WI38 (cell line): ENCODE measurements at regions not wholly inside any gene's neighbourhood (a gene's known extent, or its start where the extent isn't known, plus 50 kb on each side); places are given as distances from the start of the nearest gene placed in this dataset.

ENCODE experiments used
- H3K4me3 ChIP-seq: 2 replicates; pipeline ENCODE4 v1.5.1; 2011; ENCODE audit warnings: low read depth, mild to moderate bottlenecking, control low read depth, low read length
- CTCF ChIP-seq: IDR thresholded peaks from 2 replicates; pipeline ENCODE4 v1.5.1; 2012; ENCODE audit warnings: low read depth, mild to moderate bottlenecking, control low read depth, low read length

DNA sequence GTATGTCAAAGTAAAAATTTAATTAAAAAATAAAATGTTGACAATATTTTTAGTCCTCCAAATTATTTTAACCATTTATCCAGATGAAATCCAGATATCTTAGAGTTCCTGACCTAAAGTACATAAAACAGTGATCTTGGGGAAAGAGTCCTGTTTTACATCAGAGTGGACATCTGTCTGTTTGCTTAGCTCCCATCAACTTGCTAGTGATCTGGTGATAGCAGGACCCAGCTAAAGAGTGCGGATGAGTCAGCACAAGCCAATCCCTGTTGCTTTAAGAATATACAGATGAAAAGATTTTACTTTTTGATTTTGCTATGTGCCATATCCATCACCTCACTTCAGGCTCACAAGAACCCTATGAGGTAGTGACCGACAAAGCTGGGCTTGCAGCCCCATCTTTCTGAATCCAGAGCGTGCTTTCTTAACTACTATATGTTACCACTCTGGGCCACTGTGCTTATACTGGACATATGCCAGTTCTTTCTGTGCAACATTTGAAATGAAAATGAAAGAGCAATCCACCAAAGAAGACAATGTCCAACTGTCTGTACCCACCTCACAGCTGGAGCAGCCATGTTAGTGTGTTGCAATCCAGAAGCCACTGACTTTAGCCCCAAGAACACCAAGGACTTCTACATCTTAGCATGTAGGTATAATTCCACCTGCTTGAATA, 167.6 kb upstream of the SESN3 start:
- no peak for TF ChIP-seq CTCF
- H3K4me3 ChIP-seq: no peak overlapping the region

- no peak overlapping the region for H3K4me3 ChIP-seq
- no peak for TF ChIP-seq CTCF
These were observed 161.6 kb upstream of the SESN3 start for GRCh38 chr11:95392644-95393043.

DNA sequence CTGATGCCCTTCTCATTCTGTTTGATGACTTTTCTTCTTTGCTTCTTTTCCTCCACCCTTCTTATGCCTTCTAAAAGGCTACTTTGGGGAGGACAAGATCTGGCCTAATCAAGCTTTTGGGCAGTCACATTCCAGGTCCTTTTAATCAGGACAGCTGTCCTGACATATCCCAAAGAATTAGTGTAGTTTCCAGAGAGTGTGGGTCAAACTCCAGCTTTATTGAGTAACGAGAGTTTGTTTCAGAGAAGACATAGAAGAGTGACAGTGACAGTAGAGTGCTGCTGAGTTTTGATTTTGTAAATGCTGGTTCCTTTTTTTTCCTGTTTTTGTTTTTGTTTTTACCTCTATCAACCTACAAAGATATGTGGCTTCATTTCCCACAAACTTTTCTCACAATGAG, 158.4 kb upstream of the SESN3 start:
- H3K4me3 ChIP-seq: no peak overlapping the region
- TF ChIP-seq CTCF: no peak

- H3K4me3 ChIP-seq: no peak overlapping the region
- TF ChIP-seq CTCF: no peak
These were observed 157.1 kb upstream of the SESN3 start for GRCh38 chr11:95388086-95388485.

GRCh38 chr11:95387325-95387724, 156.3 kb upstream of the SESN3 start:
- no peak for TF ChIP-seq CTCF
- H3K4me3 ChIP-seq: no peak overlapping the region

GRCh38 chr11:95385577-95385976, 154.6 kb upstream of the SESN3 start:
- no peak overlapping the region for H3K4me3 ChIP-seq
- no peak for TF ChIP-seq CTCF

- no peak overlapping the region for H3K4me3 ChIP-seq
- TF ChIP-seq CTCF: no peak
These were observed 148.5 kb upstream of the SESN3 start for GRCh38 chr11:95379479-95379878.
